Activated effector memory CD4-positive, alpha-beta T cell treated with anti-CD3 and anti-CD28 coated beads, Interleukin-2, amount 50 U/mL, for 16 hours (primary cell): ENCODE measurements at regions not wholly inside any gene's neighbourhood (a gene's known extent, or its start where the extent isn't known, plus 50 kb on each side); places are given as distances from the start of the nearest gene placed in this dataset.

Source experiments
- DNase-seq: peaks from one replicate; pipeline ENCODE4 v3.0.0-alpha.2; 2020

DNA sequence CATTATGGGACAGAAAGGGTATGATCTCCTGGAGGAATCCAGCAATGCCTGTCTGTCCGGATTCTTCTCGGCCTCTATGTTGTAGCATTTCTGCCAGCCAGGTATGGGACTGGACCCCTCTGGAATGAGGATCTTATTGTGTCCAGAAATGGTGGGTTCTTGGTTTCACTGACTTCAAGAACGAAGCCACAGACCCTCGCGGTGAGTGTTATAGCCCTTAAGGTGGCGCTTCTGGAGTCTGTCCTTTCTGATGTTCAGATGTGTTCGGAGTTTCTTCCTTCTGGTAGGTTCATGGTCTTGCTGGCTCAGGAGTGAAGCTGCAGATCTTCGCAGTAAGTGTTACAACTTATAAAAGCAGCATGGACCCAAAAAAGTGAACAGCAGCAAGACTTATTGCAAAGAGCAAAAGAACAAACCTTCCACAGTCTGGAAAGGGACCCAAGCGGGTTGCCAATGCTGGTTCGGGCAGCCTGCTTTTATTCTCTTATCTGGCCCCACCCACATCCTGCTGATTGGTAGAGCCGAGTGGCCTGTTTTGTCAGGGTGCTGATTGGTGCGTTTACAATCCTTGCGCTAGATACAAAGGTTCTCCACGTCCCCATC, 62.3 kb upstream of the IER3 start:
- no peak for DNase-seq

DNA sequence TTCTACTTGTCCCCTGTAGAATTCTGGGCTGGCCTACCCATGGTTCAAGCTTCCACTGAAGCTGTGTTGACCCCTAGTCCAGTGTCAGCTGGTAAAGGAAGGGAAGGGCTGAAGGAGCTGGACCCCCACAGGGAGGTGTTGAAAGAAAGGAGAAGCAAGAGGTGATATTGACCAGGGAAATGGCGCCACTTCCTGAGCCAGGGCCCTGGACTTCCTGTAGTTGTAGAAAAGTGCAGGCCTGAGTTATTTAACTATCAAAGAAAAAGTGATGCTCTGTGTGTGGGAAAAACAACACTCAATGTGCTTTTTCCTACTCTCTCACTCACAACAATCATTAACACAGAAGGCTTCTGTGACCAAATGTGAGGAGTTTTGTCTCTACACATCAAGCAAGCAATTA, 60.0 kb upstream of the IER3 start:
- no peak for DNase-seq

- DNase-seq: no peak
Measured at GRCh38 chr6:30802731-30803130, 58.4 kb upstream of the IER3 start.

DNA sequence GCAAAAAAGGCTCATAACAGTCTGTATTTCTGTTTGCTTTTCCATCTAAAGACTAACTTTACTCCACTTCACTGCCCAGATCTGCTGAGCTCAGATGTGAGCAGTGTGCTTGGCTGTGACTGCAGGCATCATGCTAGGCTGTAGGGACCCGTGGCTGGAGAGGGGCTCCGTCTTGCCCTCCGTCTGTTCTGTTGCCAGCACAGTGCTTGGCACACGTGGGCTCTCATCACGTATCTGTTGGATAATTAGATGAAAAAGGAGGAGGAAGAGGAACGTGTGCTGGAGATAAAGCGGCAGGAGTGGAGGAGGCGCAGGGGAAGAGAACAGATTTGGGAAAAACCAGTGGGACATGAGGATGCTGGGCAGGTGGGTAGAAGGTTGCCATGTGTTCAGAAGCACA, 57.6 kb upstream of the IER3 start:
- DNase-seq: no peak

DNA sequence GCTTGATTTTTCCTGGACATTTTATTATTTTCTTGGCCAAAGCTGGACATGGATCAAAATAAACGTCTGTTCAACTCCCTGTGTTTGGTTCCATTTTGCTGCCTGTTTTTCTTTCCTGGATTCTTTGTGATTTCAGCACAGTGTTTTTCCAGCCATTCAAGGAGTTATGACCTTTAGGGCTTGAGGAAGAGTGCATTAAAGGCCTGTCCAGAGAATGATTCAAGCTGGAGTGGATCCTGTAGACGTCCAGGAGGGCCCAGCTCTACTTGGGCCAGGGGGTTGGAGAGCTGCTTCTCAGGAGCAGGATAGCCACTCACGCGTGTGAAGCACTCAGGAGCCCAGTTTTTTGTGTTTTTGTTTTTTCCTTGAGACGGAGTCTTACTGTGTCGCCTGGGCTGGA, 56.5 kb upstream of the IER3 start:
- no peak for DNase-seq

- DNase-seq: no peak
Measured at GRCh38 chr6:30799210-30799609, 54.9 kb upstream of the IER3 start.

DNA sequence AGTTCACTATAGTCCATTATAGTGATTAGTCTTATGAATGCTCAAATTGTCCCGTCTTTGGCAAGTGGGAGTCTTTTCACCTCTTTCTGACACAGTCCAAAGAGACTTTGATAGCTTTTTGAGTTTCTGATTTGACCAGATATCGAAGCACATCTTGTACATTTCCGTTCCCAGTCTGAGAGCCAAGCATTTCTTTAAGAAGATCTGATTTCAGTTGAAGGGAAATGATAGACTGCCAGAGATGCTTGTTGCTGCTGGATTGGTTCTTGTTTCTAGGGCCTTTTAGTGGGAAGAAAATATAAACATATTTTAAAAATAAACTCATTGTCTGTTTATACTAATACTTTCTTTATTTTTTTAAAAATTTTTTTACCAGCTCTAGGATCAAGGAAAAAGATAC, 54.1 kb upstream of the IER3 start:
- DNase-seq: no peak

DNA sequence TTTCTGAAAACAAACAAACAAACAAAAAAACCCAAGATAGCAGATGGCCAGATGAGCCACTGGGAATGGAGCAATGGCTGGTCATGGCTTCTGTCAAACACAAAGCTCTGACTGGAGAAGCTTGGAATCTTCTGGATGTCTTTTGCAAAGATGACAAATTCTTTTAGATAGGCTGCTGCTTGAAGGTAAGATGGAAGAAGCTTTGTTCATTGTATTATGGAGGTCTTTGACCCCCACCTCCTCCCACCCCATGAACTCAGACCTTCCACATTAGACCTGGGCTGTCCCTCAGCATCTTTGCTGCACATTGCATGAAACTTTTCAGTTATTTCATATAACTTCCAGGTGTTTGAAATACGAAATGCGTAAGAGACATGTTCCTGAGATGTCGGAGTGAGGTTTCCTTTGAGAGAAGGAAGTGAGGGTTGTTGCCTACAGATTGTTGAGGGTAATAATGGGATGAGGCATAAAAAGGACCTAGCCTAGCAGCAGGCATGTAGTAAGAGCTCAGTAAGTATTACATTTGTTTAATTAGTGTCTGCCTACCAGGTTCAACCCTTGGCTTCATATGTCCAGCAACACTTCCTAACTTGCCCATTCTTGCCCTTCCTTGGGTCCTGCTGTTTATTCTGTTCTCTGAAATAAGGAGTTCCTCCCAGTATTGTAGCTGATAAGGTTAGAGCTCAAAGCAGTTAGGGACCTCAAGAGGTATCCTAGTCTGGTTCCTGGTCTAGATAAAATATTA, 51.4 kb upstream of the IER3 start:
- DNase-seq: no peak
